ENCODE measurements at regions not wholly inside any gene's neighbourhood (a gene's known extent, or its start where the extent isn't known, plus 50 kb on each side); places are given as distances from the start of the nearest gene placed in this dataset.

DNA sequence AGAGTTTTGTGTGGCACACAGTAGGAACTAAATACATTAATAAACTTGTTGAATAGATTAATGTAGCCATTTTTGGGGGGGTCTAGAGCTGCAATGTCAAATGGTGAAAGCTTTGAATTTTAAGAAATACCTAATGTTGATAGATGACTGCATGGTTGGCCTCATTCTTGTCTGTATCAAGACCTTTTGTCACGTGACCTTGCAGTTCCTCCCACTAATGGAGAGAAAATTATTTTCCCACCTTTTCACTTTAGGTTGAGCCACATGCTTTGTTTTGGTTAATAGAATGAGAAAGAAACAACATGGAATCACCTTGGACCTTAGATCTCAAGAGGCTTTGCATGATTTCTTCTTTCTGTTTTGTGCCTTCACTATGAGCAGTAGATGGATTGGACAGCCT lies 223.6 kb upstream of the DEPDC1 start:
- TF ChIP-seq POLR2A (IDR thresholded peaks at IDR 0.05) (no peak), POLR2AphosphoS5 (IDR thresholded peaks at IDR 0.05) (no peak)
- TF ChIP-seq, protein P1, sequence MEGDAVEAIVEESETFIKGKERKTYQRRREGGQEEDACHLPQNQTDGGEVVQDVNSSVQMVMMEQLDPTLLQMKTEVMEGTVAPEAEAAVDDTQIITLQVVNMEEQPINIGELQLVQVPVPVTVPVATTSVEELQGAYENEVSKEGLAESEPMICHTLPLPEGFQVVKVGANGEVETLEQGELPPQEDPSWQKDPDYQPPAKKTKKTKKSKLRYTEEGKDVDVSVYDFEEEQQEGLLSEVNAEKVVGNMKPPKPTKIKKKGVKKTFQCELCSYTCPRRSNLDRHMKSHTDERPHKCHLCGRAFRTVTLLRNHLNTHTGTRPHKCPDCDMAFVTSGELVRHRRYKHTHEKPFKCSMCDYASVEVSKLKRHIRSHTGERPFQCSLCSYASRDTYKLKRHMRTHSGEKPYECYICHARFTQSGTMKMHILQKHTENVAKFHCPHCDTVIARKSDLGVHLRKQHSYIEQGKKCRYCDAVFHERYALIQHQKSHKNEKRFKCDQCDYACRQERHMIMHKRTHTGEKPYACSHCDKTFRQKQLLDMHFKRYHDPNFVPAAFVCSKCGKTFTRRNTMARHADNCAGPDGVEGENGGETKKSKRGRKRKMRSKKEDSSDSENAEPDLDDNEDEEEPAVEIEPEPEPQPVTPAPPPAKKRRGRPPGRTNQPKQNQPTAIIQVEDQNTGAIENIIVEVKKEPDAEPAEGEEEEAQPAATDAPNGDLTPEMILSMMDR (IDR thresholded peaks at IDR 0.05), result no peak

Data from sigmoid colon (tissue), 4 donors.